H9 (cell line): ENCODE measurements at regions not wholly inside any gene's neighbourhood (a gene's known extent, or its start where the extent isn't known, plus 50 kb on each side); places are given as distances from the start of the nearest gene placed in this dataset.

Experiments used
- DNase-seq: peaks from one replicate; pipeline ENCODE4 v3.0.0-alpha.2; 2017
- H2AFZ ChIP-seq: one replicate; pipeline ENCODE4 v1.6.1; 2013; ENCODE audit warnings: mild to moderate bottlenecking, low read length, control low read depth, moderate library complexity
- H2AK5ac ChIP-seq: 2 replicates; pipeline ENCODE4 v1.6.1; 2013; ENCODE audit warnings: low read length, control low read depth, mixed read lengths; ENCODE audit not compliant: insufficient read length
- H2BK120ac ChIP-seq: one replicate; pipeline ENCODE4 v1.6.1; 2013; ENCODE audit warnings: low read depth, mild to moderate bottlenecking, low read length, control low read depth, inconsistent platforms; ENCODE audit not compliant: poor library complexity, severe bottlenecking
- H2BK12ac ChIP-seq: 2 replicates; pipeline ENCODE4 v1.6.1; 2013; ENCODE audit warnings: low read length, control low read depth, mixed read lengths, low read depth; ENCODE audit not compliant: insufficient read length
- H2BK15ac ChIP-seq: 2 replicates; pipeline ENCODE4 v1.6.1; 2013; ENCODE audit warnings: low read depth, low read length, control low read depth
- H2BK20ac ChIP-seq: one replicate; pipeline ENCODE4 v1.6.1; 2013; ENCODE audit warnings: low read depth, mild to moderate bottlenecking, low read length, control low read depth, inconsistent platforms; ENCODE audit not compliant: poor library complexity, severe bottlenecking
- H2BK5ac ChIP-seq: 2 replicates; pipeline ENCODE4 v1.6.1; 2013; ENCODE audit warnings: low read length, control low read depth, mixed read lengths; ENCODE audit not compliant: insufficient read length
- H3K14ac ChIP-seq: 2 replicates; pipeline ENCODE4 v1.6.1; 2013; ENCODE audit warnings: low read length, control low read depth; ENCODE audit not compliant: insufficient read depth
- H3K18ac ChIP-seq: 2 replicates; pipeline ENCODE4 v1.6.1; 2013; ENCODE audit warnings: low read depth, mild to moderate bottlenecking, mixed read lengths, low read length, control low read depth; ENCODE audit not compliant: insufficient read length
- H3K23ac ChIP-seq: 2 replicates; pipeline ENCODE4 v1.6.1; 2013; ENCODE audit warnings: low read length, control low read depth, mixed read lengths, low read depth; ENCODE audit not compliant: insufficient read length
- H3K23me2 ChIP-seq: 2 replicates; pipeline ENCODE4 v1.6.1; 2013; ENCODE audit warnings: low read depth, mild to moderate bottlenecking, mixed read lengths, low read length, control low read depth; ENCODE audit not compliant: insufficient read length, poor library complexity, severe bottlenecking
- H3K27ac ChIP-seq: 2 replicates; pipeline ENCODE4 v1.5.1; 2013; ENCODE audit warnings: low read length, control low read depth, mixed read lengths, low read depth; ENCODE audit not compliant: insufficient read length
- H3K27me3 ChIP-seq: 2 replicates; pipeline ENCODE4 v1.6.1; 2013; ENCODE audit warnings: low read length, control low read depth, inconsistent platforms; ENCODE audit not compliant: insufficient read depth
- H3K4ac ChIP-seq: 2 replicates; pipeline ENCODE4 v1.6.1; 2013; ENCODE audit warnings: low read depth, mild to moderate bottlenecking, control low read depth, inconsistent platforms, low read length, moderate library complexity
- H3K4me1 ChIP-seq: 2 replicates; pipeline ENCODE4 v1.6.1; 2013; ENCODE audit warnings: low read length, control low read depth, inconsistent platforms; ENCODE audit not compliant: insufficient read depth
- H3K4me2 ChIP-seq: 2 replicates; pipeline ENCODE4 v1.6.1; 2013; ENCODE audit warnings: low read length, control low read depth, mixed read lengths; ENCODE audit not compliant: insufficient read length, insufficient read depth
- H3K56ac ChIP-seq: 2 replicates; pipeline ENCODE4 v1.6.1; 2013; ENCODE audit warnings: low read depth, mild to moderate bottlenecking, mixed read lengths, low read length, control low read depth; ENCODE audit not compliant: insufficient read length
- H3K79me1 ChIP-seq: 2 replicates; pipeline ENCODE4 v1.6.1; 2013; ENCODE audit warnings: low read depth, mild to moderate bottlenecking, moderate library complexity, low read length, control low read depth, inconsistent platforms; ENCODE audit not compliant: insufficient read depth, poor library complexity, severe bottlenecking
- H3K79me2 ChIP-seq: 2 replicates; pipeline ENCODE4 v1.6.1; 2013; ENCODE audit warnings: low read length, control low read depth, inconsistent platforms; ENCODE audit not compliant: insufficient read depth
- H3K9ac ChIP-seq: 2 replicates; pipeline ENCODE4 v1.6.1; 2013; ENCODE audit warnings: low read length, control low read depth, mixed read lengths; ENCODE audit not compliant: insufficient read length; ENCODE audit errors: extremely low read depth
- H3K9me3 ChIP-seq: one replicate; pipeline ENCODE4 v1.6.1; 2013; ENCODE audit warnings: low read depth, low read length, inconsistent platforms; ENCODE audit not compliant: control insufficient read depth
- H3T11ph ChIP-seq: one replicate; pipeline ENCODE4 v1.6.1; 2013; ENCODE audit warnings: mild to moderate bottlenecking, low read length, control low read depth, inconsistent platforms
- H4K20me1 ChIP-seq: one replicate; pipeline ENCODE4 v1.6.1; 2013; ENCODE audit not compliant: control insufficient read depth, insufficient read length, insufficient read depth
- H4K5ac ChIP-seq: 2 replicates; pipeline ENCODE4 v1.6.1; 2013; ENCODE audit warnings: low read depth, mild to moderate bottlenecking, mixed read lengths, low read length, control low read depth; ENCODE audit not compliant: insufficient read length
- H4K8ac ChIP-seq: replicated peaks from 2 replicates; pipeline ENCODE4 v1.6.1; 2013; ENCODE audit warnings: low read length, control low read depth, mixed read lengths, low read depth; ENCODE audit not compliant: insufficient read length
- H4K91ac ChIP-seq: 2 replicates; pipeline ENCODE4 v1.6.1; 2013; ENCODE audit warnings: low read depth, mild to moderate bottlenecking, moderate library complexity, mixed read lengths, low read length, control low read depth; ENCODE audit not compliant: insufficient read length
- H3K27ac Mint-ChIP-seq, 3 experiments: 2 replicates in 2 of 3; 3 replicates in 1 of 3; pipeline ENCODE4 v1.8.0; 2020 to 2021; ENCODE audit warnings: mixed read lengths in 3 of 3, mild to moderate bottlenecking in 1 of 3, moderate library complexity in 1 of 3
- H3K27me3 Mint-ChIP-seq: 2 replicates; pipeline ENCODE4 v1.8.0; 2021; ENCODE audit warnings: low read depth, mild to moderate bottlenecking, moderate library complexity, mixed read lengths
- H3K36me3 Mint-ChIP-seq, 3 experiments: 2 replicates in 2 of 3; 3 replicates in 1 of 3; pipeline ENCODE4 v1.8.0; 2020 to 2021; ENCODE audit warnings: low read depth in 3 of 3, mixed read lengths in 3 of 3; ENCODE audit not compliant: insufficient read depth in 1 of 3
- H3K4me1 Mint-ChIP-seq, 2 experiments: 2 replicates each; pipeline ENCODE4 v1.8.0; 2020; ENCODE audit warnings: mixed read lengths in 2 of 2
- H3K4me3 Mint-ChIP-seq, 2 experiments: 2 replicates in 1 of 2; 3 replicates in 1 of 2; pipeline ENCODE4 v1.8.0; 2020 to 2021; ENCODE audit warnings: mild to moderate bottlenecking in 2 of 2, mixed read lengths in 2 of 2, moderate library complexity in 1 of 2
- H3K9me3 Mint-ChIP-seq, 2 experiments: 2 replicates in 1 of 2; 3 replicates in 1 of 2; pipeline ENCODE4 v1.8.0; 2020; ENCODE audit warnings: mild to moderate bottlenecking in 2 of 2, mixed read lengths in 2 of 2, moderate library complexity in 1 of 2
- WGBS: extraction: QIAGEN DNeasy Blood & Tissue Kit; methylation state at CpG from one replicate; pipeline ENCODE4 v1.1.7; 2013; ENCODE audit warnings: missing lambda C conversion rate, low lambda C conversion rate, mixed read lengths; ENCODE audit not compliant: insufficient read length; ENCODE audit errors: extremely low coverage; 5-methylcytosine and 5-hydroxymethylcytosine counted together
- TF ChIP-seq, protein P1 (sequence below): fragments of 200-600 bp; sonication (generic); conservative IDR thresholded peaks from 3 replicates; pipeline ENCODE4 v1.8.0; 2021; ENCODE audit warnings: antibody characterized with exemption, mild to moderate bottlenecking

DNA sequence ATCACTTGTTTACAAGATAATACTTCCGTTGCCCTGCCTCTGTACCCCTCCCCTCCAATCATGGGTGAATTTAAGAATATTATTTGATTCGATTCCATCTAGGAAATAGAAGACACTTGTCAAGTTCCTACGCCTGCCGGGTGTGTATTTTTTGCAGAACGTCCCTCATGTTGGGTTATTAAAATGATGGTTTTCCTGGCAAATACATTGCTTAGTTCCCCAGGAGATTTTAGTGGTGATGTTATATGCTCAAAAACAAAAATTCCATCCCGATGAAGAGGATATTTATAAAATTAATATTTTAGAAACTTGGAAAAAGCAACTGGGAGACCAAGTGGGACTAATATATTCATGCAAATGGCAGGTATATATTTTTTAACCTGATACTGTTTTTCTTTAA lies 548.4 kb downstream of the EDEM1 start:
- Histone ChIP-seq H3K4me1 (no peaks in the 10 kb centered on the region), H3K27ac (no peak overlapping the region), H2BK12ac (no peak overlapping the region), H4K5ac (no peak overlapping the region), H2BK15ac (no peak overlapping the region), H4K8ac (no peak overlapping the region), H3K27me3 (no peaks in the 10 kb centered on the region), H3T11ph (no peak overlapping the region), H3K79me2 (no peaks in the 10 kb centered on the region), H4K20me1 (no peaks in the 10 kb centered on the region), H3K4ac (no peak overlapping the region), H2BK20ac (no peak overlapping the region), H3K4me2 (no peak overlapping the region), H3K23me2 (no peaks in the 10 kb centered on the region), H3K9ac (no peak overlapping the region), H3K9me3 (no peaks in the 10 kb centered on the region), H4K91ac (no peak overlapping the region), H3K56ac (no peak overlapping the region), H3K14ac (no peak overlapping the region), H2BK5ac (no peak overlapping the region), H2AFZ (no peak overlapping the region), H2AK5ac (no peak overlapping the region), H3K79me1 (no peaks in the 10 kb centered on the region), H3K18ac (no peak overlapping the region), H3K23ac (no peak overlapping the region), H2BK120ac (no peak overlapping the region)
- Mint-ChIP-seq H3K27ac (no peak overlapping the region), H3K4me1 (peaks cover 0 to 3% of the 10 kb centered on the region in 2 experiments; a peak in 2 of 4 replicates), H3K36me3 (no peaks in the 10 kb centered on the region), H3K9me3 (no peaks in the 10 kb centered on the region; a peak in 2 of 5 replicates), H3K4me3 (no peak overlapping the region), H3K27me3 (no peaks in the 10 kb centered on the region)
- no CpG with 5 or more reads among the region's 6 CpGs for WGBS
- no peak for DNase-seq
- TF ChIP-seq, protein P1, sequence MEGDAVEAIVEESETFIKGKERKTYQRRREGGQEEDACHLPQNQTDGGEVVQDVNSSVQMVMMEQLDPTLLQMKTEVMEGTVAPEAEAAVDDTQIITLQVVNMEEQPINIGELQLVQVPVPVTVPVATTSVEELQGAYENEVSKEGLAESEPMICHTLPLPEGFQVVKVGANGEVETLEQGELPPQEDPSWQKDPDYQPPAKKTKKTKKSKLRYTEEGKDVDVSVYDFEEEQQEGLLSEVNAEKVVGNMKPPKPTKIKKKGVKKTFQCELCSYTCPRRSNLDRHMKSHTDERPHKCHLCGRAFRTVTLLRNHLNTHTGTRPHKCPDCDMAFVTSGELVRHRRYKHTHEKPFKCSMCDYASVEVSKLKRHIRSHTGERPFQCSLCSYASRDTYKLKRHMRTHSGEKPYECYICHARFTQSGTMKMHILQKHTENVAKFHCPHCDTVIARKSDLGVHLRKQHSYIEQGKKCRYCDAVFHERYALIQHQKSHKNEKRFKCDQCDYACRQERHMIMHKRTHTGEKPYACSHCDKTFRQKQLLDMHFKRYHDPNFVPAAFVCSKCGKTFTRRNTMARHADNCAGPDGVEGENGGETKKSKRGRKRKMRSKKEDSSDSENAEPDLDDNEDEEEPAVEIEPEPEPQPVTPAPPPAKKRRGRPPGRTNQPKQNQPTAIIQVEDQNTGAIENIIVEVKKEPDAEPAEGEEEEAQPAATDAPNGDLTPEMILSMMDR = no peak
